SK-N-SH treated with all-trans-retinoic acid at 6 μM for 48 hours (cell line): ENCODE measurements at regions not wholly inside any gene's neighbourhood (a gene's known extent, or its start where the extent isn't known, plus 50 kb on each side); places are given as distances from the start of the nearest gene placed in this dataset.

Experiments used
- ATAC-seq: fragments of 200-7000 bp; cut with Tn5 transposase; 3 replicates; pipeline ENCODE4 v1.9.1; 2020; ENCODE audit warnings: mild to moderate bottlenecking, moderate library complexity
- ARNTL ChIP-seq: fragments of 450-650 bp; formaldehyde crosslinking; IDR thresholded peaks from 2 replicates; pipeline ENCODE4 v1.5.0; 2020; ENCODE audit warnings: low read depth, mild to moderate bottlenecking, moderate library complexity, borderline replicate concordance
- BACH2 ChIP-seq: fragments of 250-450 bp; sonication (Bioruptor Pico); IDR thresholded peaks from 2 replicates; pipeline ENCODE4 v1.9.0; 2021; ENCODE audit warnings: mild to moderate bottlenecking, borderline replicate concordance
- CREB5 ChIP-seq: fragments of 250-450 bp; sonication (Bioruptor Pico); IDR thresholded peaks from 2 replicates; pipeline ENCODE4 v1.5.1; 2020; ENCODE audit warnings: low read depth, mild to moderate bottlenecking, moderate library complexity
- CSDC2 ChIP-seq: fragments of 250-450 bp; sonication (Bioruptor Pico); IDR thresholded peaks from 2 replicates; pipeline ENCODE4 v1.5.0; 2020; ENCODE audit warnings: mild to moderate bottlenecking, moderate library complexity
- CSRNP3 ChIP-seq: fragments of 250-450 bp; sonication (Bioruptor Pico); IDR thresholded peaks from 2 replicates; pipeline ENCODE4 v1.5.1; 2021; ENCODE audit warnings: mild to moderate bottlenecking, moderate library complexity
- ESRRG ChIP-seq: fragments of 250-450 bp; sonication (Bioruptor Pico); IDR thresholded peaks from 2 replicates; pipeline ENCODE4 v1.6.1; 2021; ENCODE audit warnings: mild to moderate bottlenecking
- GLIS3 ChIP-seq: fragments of 250-450 bp; sonication (Bioruptor Pico); IDR thresholded peaks from 2 replicates; pipeline ENCODE4 v1.5.0; 2020; ENCODE audit warnings: mild to moderate bottlenecking, moderate library complexity
- ISL1 ChIP-seq: fragments of 250-450 bp; sonication (Bioruptor Pico); IDR thresholded peaks from 2 replicates; pipeline ENCODE4 v2.1.2; 2022; ENCODE audit warnings: mild to moderate bottlenecking, moderate library complexity
- OSR1 ChIP-seq: fragments of 250-450 bp; sonication (Bioruptor Pico); IDR thresholded peaks from 2 replicates; pipeline ENCODE4 v1.8.0; 2022; ENCODE audit warnings: moderate library complexity, mild to moderate bottlenecking, inconsistent platforms
- PATZ1 ChIP-seq: fragments of 250-450 bp; sonication (Bioruptor Pico); IDR thresholded peaks from 2 replicates; pipeline ENCODE4 v1.8.0; 2020; ENCODE audit warnings: mild to moderate bottlenecking, moderate library complexity, borderline replicate concordance
- POU6F1 ChIP-seq: fragments of 250-450 bp; sonication (Bioruptor Pico); IDR thresholded peaks from 2 replicates; pipeline ENCODE4 v1.8.0; 2021; ENCODE audit warnings: low read depth, mild to moderate bottlenecking, moderate library complexity, borderline replicate concordance
- PPARA ChIP-seq: fragments of 250-450 bp; sonication (Bioruptor Pico); IDR thresholded peaks from 2 replicates; pipeline ENCODE4 v1.5.0; 2020; ENCODE audit warnings: mild to moderate bottlenecking, borderline replicate concordance
- RARB ChIP-seq: fragments of 250-450 bp; sonication (Bioruptor Pico); IDR thresholded peaks from 2 replicates; pipeline ENCODE4 v1.8.0; 2021; ENCODE audit warnings: mild to moderate bottlenecking, moderate library complexity
- SNAI2 ChIP-seq: fragments of 250-450 bp; sonication (Bioruptor Pico); IDR thresholded peaks from 2 replicates; pipeline ENCODE4 v1.5.0; 2020; ENCODE audit warnings: mild to moderate bottlenecking, moderate library complexity
- TCF4 ChIP-seq: fragments of 250-450 bp; sonication (Bioruptor Pico); IDR thresholded peaks from 2 replicates; pipeline ENCODE4 v1.8.0; 2021; ENCODE audit warnings: mild to moderate bottlenecking, moderate library complexity, borderline replicate concordance
- TOX ChIP-seq: fragments of 250-450 bp; sonication (Bioruptor Pico); IDR thresholded peaks from 2 replicates; pipeline ENCODE4 v1.8.0; 2021; ENCODE audit warnings: mild to moderate bottlenecking, moderate library complexity, borderline replicate concordance
- TSHZ2 ChIP-seq: fragments of 250-450 bp; sonication (Bioruptor Pico); IDR thresholded peaks from 2 replicates; pipeline ENCODE4 v1.5.0; 2020; ENCODE audit warnings: mild to moderate bottlenecking, moderate library complexity
- ZC3H10 ChIP-seq: fragments of 250-450 bp; sonication (Bioruptor Pico); IDR thresholded peaks from 2 replicates; pipeline ENCODE4 v1.5.1; 2021; ENCODE audit warnings: mild to moderate bottlenecking, moderate library complexity
- ZFP3 ChIP-seq: fragments of 250-450 bp; sonication (Bioruptor Pico); IDR thresholded peaks from 2 replicates; pipeline ENCODE4 v1.5.0; 2020; ENCODE audit warnings: mild to moderate bottlenecking, moderate library complexity
- ZFP30 ChIP-seq: fragments of 450-650 bp; formaldehyde crosslinking; IDR thresholded peaks from 2 replicates; pipeline ENCODE4 v1.5.0; 2022; ENCODE audit warnings: mild to moderate bottlenecking, moderate library complexity
- ZNF565 ChIP-seq: fragments of 450-650 bp; formaldehyde crosslinking; conservative IDR thresholded peaks from 2 replicates; pipeline ENCODE4 v1.5.0; 2020; ENCODE audit warnings: low read depth, mild to moderate bottlenecking, moderate library complexity
- ZNF70 ChIP-seq: fragments of 450-650 bp; formaldehyde crosslinking; IDR thresholded peaks from 2 replicates; pipeline ENCODE4 v1.5.0; 2020; ENCODE audit warnings: mild to moderate bottlenecking, moderate library complexity

GRCh38 chr2:39602616-39603015, 63.1 kb upstream of the TMEM178A start:
- no peak for ATAC-seq
- TF ChIP-seq GLIS3 (no peak), CREB5 (CRISPR knock-in tag) (no peak)

GRCh38 chr2:39603436-39603835, 62.3 kb upstream of the TMEM178A start:
- ATAC-seq = no peak
- no peak for TF ChIP-seq ESRRG (CRISPR knock-in tag)
- TF ChIP-seq GLIS3 = no peak
- TF ChIP-seq ZC3H10 (CRISPR knock-in tag) = no peak

GRCh38 chr2:39604866-39605265, 60.9 kb upstream of the TMEM178A start:
- TF ChIP-seq ESRRG (CRISPR knock-in tag) (no peak), ISL1 (no peak), PATZ1 (CRISPR knock-in tag) (no peak), ZFP3 (CRISPR knock-in tag) (no peak), PPARA (CRISPR knock-in tag) (no peak), BACH2 (CRISPR knock-in tag) (no peak), POU6F1 (CRISPR knock-in tag) (no peak), CSDC2 (no peak), SNAI2 (CRISPR knock-in tag) (no peak), GLIS3 (no peak), TCF4 (CRISPR knock-in tag) (no peak), TSHZ2 (CRISPR knock-in tag) (no peak), CREB5 (CRISPR knock-in tag) (no peak), CSRNP3 (CRISPR knock-in tag) (no peak), RARB (CRISPR knock-in tag) (no peak), ZC3H10 (CRISPR knock-in tag) (no peak), OSR1 (CRISPR knock-in tag) (no peak), ZNF565 (no peak), ZFP30 (no peak)

GRCh38 chr2:39606585-39606984, 59.1 kb upstream of the TMEM178A start:
- ATAC-seq = no peak
- TF ChIP-seq BACH2 (CRISPR knock-in tag) = no peak
- no peak for TF ChIP-seq ZNF70 (CRISPR knock-in tag)
- no peak for TF ChIP-seq ZFP30
- TF ChIP-seq ZC3H10 (CRISPR knock-in tag) = no peak
- TF ChIP-seq PPARA (CRISPR knock-in tag) = no peak
- no peak for TF ChIP-seq POU6F1 (CRISPR knock-in tag)
- TF ChIP-seq ARNTL = no peak
- no peak for TF ChIP-seq GLIS3
- no peak for TF ChIP-seq CSRNP3 (CRISPR knock-in tag)
- no peak for TF ChIP-seq RARB (CRISPR knock-in tag)
- TF ChIP-seq ESRRG (CRISPR knock-in tag) = no peak
- TF ChIP-seq SNAI2 (CRISPR knock-in tag) = no peak
- TF ChIP-seq OSR1 (CRISPR knock-in tag) = no peak
- TF ChIP-seq TOX (CRISPR knock-in tag) = no peak
- no peak for TF ChIP-seq TCF4 (CRISPR knock-in tag)

More at GRCh38 chr2:39604866-39605265, 60.9 kb upstream of the TMEM178A start:
- no peak for ATAC-seq
